HCT116 (cell line): ENCODE measurements at regions not wholly inside any gene's neighbourhood (a gene's known extent, or its start where the extent isn't known, plus 50 kb on each side); places are given as distances from the start of the nearest gene placed in this dataset.

Experiments
- ATAC-seq: fragments of 200-7000 bp; cut with Tn5 transposase; 2 replicates; pipeline ENCODE4 v1.9.1; 2020; ENCODE audit warnings: mild to moderate bottlenecking, moderate library complexity
- BruUV-seq: library from RNA; stranded (reverse); fragments of 400-500 nt; replicated peaks from 2 replicates; lab custom pipeline; 2021; lab: Mats Ljungman, UMichigan
- CTCF ChIA-PET: fragments of 300-600 bp; sonication (Branson Sonifier 250); formaldehyde crosslinking; loops from one replicate; lab custom pipeline; 2021; ENCODE audit warnings: antibody characterized with exemption; lab: Charles Lee
- POLR2A ChIA-PET: fragments of 300-600, 350-600 bp; sonication (Branson Sonifier 250); formaldehyde crosslinking; loops from one replicate; lab custom pipeline; 2021; ENCODE audit warnings: antibody characterized with exemption; lab: Charles Lee
- RAD21 ChIA-PET, 2 experiments: fragments of 300-600 bp; sonication (Branson Sonifier 250); formaldehyde crosslinking; loops; one replicate each; lab custom pipeline; 2023; ENCODE audit warnings: low total read pairs in 2 of 2; ENCODE audit not compliant: uncharacterized antibody in 2 of 2, unreplicated experiment in 2 of 2, low non-redundant PET in 1 of 2; lab: Charles Lee
- DNase-seq: peaks from one replicate; pipeline ENCODE4 v3.0.0-alpha.2; 2010; ENCODE audit warnings: low read depth, low spot score
- H2AFZ ChIP-seq: fragments of 200-600 bp; shearing (Covaris generic), sonication (generic); 2 replicates; pipeline ENCODE4 v1.6.1; 2017; ENCODE audit warnings: low read depth, mixed run types, mixed read lengths, antibody characterized with exemption, low read length; ENCODE audit not compliant: poor library complexity, severe bottlenecking
- H3K27ac ChIP-seq: 2 replicates; pipeline ENCODE4 v1.5.1; 2012; ENCODE audit warnings: low read depth, low read length
- H3K27me3 ChIP-seq: fragments of 200-600 bp; sonication (generic); 2 replicates; pipeline ENCODE4 v1.6.1; 2016; ENCODE audit warnings: mixed run types, low read length, mixed read lengths; ENCODE audit not compliant: insufficient read depth
- H3K36me3 ChIP-seq, 2 experiments: fragments of 200-500 bp in 1 of 2; fragments of 200-600 bp in 1 of 2; sonication (Bioruptor generic) in 1 of 2; sonication (generic) in 1 of 2; 2 replicates each; pipeline versions ENCODE4 v1.5.1 to v1.6.1; 2014 to 2016; ENCODE audit warnings: low read length in 2 of 2, inconsistent platforms in 1 of 2, mixed read lengths in 1 of 2, mixed run types in 1 of 2; ENCODE audit not compliant: insufficient read depth in 2 of 2, control insufficient read depth in 1 of 2
- H3K4me1 ChIP-seq, 2 experiments: fragments of 200-600 bp in 1 of 2; sonication (generic) in 1 of 2; 2 replicates each; pipeline versions ENCODE4 v1.5.1 to v1.6.1; 2012 to 2017; ENCODE audit warnings: low read length in 2 of 2, inconsistent platforms in 1 of 2, mild to moderate bottlenecking in 1 of 2, mixed read lengths in 1 of 2, mixed run types in 1 of 2, moderate library complexity in 1 of 2; ENCODE audit not compliant: insufficient read depth in 2 of 2, control insufficient read depth in 1 of 2
- H3K4me2 ChIP-seq: fragments of 200-600 bp; sonication (generic); 2 replicates; pipeline ENCODE4 v1.6.1; 2017; ENCODE audit warnings: mixed run types, low read length, mixed read lengths
- H3K4me3 ChIP-seq, 2 experiments: fragments of 200-600 bp in 1 of 2; sonication (generic) in 1 of 2; replicated peaks in 1 of 2; 2 replicates each; pipeline ENCODE4 v1.5.1; 2011 to 2016; ENCODE audit warnings: low read length in 2 of 2, control low read depth in 1 of 2, low read depth in 1 of 2, mild to moderate bottlenecking in 1 of 2, mixed read lengths in 1 of 2, mixed run types in 1 of 2
- H3K79me2 ChIP-seq: fragments of 200-600 bp; sonication (generic); 2 replicates; pipeline ENCODE4 v1.6.1; 2017; ENCODE audit warnings: mild to moderate bottlenecking, mixed run types, low read length, moderate library complexity, mixed read lengths; ENCODE audit not compliant: insufficient read depth
- H3K9ac ChIP-seq: fragments of 200-600 bp; sonication (generic); 2 replicates; pipeline ENCODE4 v1.6.1; 2016; ENCODE audit warnings: low read length, mixed read lengths
- H3K9me2 ChIP-seq: fragments of 200-600 bp; sonication (generic), shearing (Covaris generic); 2 replicates; pipeline ENCODE4 v1.6.1; 2017; ENCODE audit warnings: mixed run types, mild to moderate bottlenecking, moderate library complexity; ENCODE audit not compliant: insufficient read depth
- H3K9me3 ChIP-seq, 2 experiments: fragments of 200-500 bp in 1 of 2; fragments of 200-600 bp in 1 of 2; sonication (Bioruptor generic) in 1 of 2; sonication (generic) in 1 of 2; 2 replicates each; pipeline ENCODE4 v1.6.1; 2014 to 2017; ENCODE audit warnings: low read length in 2 of 2, mixed read lengths in 2 of 2, inconsistent platforms in 1 of 2, low read depth in 1 of 2, mild to moderate bottlenecking in 1 of 2, mixed run types in 1 of 2, moderate library complexity in 1 of 2; ENCODE audit not compliant: control insufficient read depth in 1 of 2, insufficient read depth in 1 of 2
- H4K20me1 ChIP-seq: fragments of 200-600 bp; sonication (generic), shearing (Covaris generic); 2 replicates; pipeline ENCODE4 v1.6.1; 2017; ENCODE audit warnings: mixed run types, mild to moderate bottlenecking, moderate library complexity; ENCODE audit not compliant: insufficient read depth
- CEBPB ChIP-seq: IDR thresholded peaks from 2 replicates; pipeline ENCODE4 v1.6.1; 2012; ENCODE audit warnings: low read depth
- EGR1 ChIP-seq: IDR thresholded peaks from 2 replicates; pipeline ENCODE4 v1.6.1; 2012; ENCODE audit warnings: low read depth
- ELF1 ChIP-seq: IDR thresholded peaks from 2 replicates; pipeline ENCODE4 v1.6.1; 2012; ENCODE audit warnings: low read depth, borderline replicate concordance
- EZH2phosphoT487 ChIP-seq: fragments of 200-600 bp; IDR thresholded peaks from 2 replicates; pipeline ENCODE4 v1.6.1; 2018; ENCODE audit warnings: antibody characterized with exemption, borderline replicate concordance
- FOSL1 ChIP-seq: IDR thresholded peaks from 2 replicates; pipeline ENCODE4 v1.6.1; 2012; ENCODE audit warnings: low read depth
- POLR2A ChIP-seq: IDR thresholded peaks from 2 replicates; pipeline ENCODE4 v1.7.0; 2011; ENCODE audit warnings: borderline replicate concordance; ENCODE audit not compliant: insufficient read depth, insufficient read length; ENCODE audit errors: extremely low read depth
- REST ChIP-seq: IDR thresholded peaks from 2 replicates; pipeline ENCODE4 v1.6.1; 2012; ENCODE audit warnings: low read depth
- SP1 ChIP-seq: IDR thresholded peaks from 2 replicates; pipeline ENCODE4 v1.6.1; 2012; ENCODE audit warnings: low read depth
- TCF7L2 ChIP-seq: IDR thresholded peaks from 2 replicates; pipeline ENCODE4 v1.7.0; 2011; ENCODE audit warnings: borderline replicate concordance, inconsistent platforms; ENCODE audit not compliant: insufficient read depth, insufficient read length; ENCODE audit errors: extremely low read depth
- YY1 ChIP-seq: IDR thresholded peaks from 2 replicates; pipeline ENCODE4 v1.6.1; 2011; ENCODE audit warnings: low read length, low read depth, moderate library complexity, mild to moderate bottlenecking; ENCODE audit not compliant: insufficient replicate concordance; ENCODE audit errors: extremely low read depth
- ZFX ChIP-seq: fragments of 450-650 bp; IDR thresholded peaks from 2 replicates; pipeline ENCODE4 v1.6.1; 2017
- ZNF274 ChIP-seq: fragments of 200-500 bp; sonication (Bioruptor generic); IDR thresholded peaks from 2 replicates; pipeline ENCODE4 v1.6.1; 2014; ENCODE audit warnings: mild to moderate bottlenecking, low read depth, low read length, inconsistent platforms
- intact Hi-C: fragments of 100-400 bp; cut with micrococcal nuclease; formaldehyde crosslinking; loops from 2 replicates; pipeline ENCODE4 v1.10.0; 2022
- TF ChIP-seq, protein P1 (sequence below), 3 experiments: fragments of 200-600 bp in 1 of 3; sonication (generic) in 1 of 3; IDR thresholded peaks in 2 of 3; conservative IDR thresholded peaks in 1 of 3; 2 replicates each; pipeline ENCODE4 v1.5.1; 2012 to 2017; ENCODE audit warnings: low read depth in 2 of 3, low read length in 2 of 3, antibody characterized with exemption in 1 of 3, borderline replicate concordance in 1 of 3, control low read depth in 1 of 3, mild to moderate bottlenecking in 1 of 3, mixed read lengths in 1 of 3, mixed run types in 1 of 3, moderate library complexity in 1 of 3; ENCODE audit not compliant: insufficient read depth in 1 of 3

DNA sequence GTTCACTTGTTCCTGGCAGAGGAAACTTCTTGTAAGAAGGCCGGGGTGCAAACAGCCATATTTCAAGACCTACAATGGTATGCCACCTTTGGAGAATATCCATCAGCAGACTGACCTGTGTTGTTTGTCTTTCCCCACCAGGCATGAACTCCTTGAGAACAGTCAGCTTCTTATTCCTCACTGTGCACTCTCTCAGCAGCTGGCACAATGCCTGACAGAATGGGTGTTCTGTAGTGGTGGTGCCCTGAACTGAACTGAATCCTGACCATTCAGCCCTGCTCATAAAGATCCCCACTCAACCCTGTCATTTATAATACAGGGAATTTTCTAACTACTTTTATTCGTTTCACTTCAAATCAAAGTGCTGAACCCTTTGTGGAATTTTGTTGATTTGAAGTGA is 206.9 kb downstream of the COX7C start:
- H3K9me3 ChIP-seq = no peaks in the 10 kb centered on the region
- DNase-seq (no peak), ATAC-seq (no peak)
- H3K27me3 ChIP-seq = no peaks in the 10 kb centered on the region
- POLR2A ChIA-PET = no interaction called here
- no peaks in the 10 kb centered on the region for H3K4me1 ChIP-seq
- no peak overlapping the region for H3K27ac ChIP-seq
- no peak overlapping the region for H3K4me3 ChIP-seq
- CTCF ChIA-PET = no interaction called here
- H3K9me2 ChIP-seq = no peaks in the 10 kb centered on the region
- BruUV-seq = no TSS peak
- H2AFZ ChIP-seq = no peak overlapping the region
- RAD21 ChIA-PET = no interaction called here
- no peaks in the 10 kb centered on the region for H4K20me1 ChIP-seq
- no peaks in the 10 kb centered on the region for H3K36me3 ChIP-seq
- TF ChIP-seq FOSL1 = no peak
- H3K79me2 ChIP-seq = no peaks in the 10 kb centered on the region
- intact Hi-C loops = no loop called here
- no peak overlapping the region for H3K9ac ChIP-seq
- no peak overlapping the region for H3K4me2 ChIP-seq

DNA sequence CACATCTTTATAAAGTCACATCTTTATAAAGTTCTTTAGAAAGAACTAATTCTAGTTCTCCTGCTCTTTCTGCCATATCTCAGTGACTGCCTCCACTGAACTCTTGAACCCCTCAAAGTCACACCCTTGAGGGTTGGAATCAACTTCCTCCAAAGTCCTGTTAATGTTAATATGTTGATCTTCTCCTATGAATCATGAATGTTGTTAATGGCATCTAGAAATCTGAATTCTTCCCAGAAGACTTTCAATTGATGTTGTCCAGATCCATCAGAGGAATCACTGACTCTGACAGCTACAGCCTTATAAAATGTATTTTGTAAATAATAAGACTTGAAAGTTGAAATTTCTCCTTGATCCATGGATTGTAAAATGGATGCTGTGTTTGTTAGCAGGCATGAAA is 213.4 kb downstream of the COX7C start:
- ChIA-PET POLR2A (no interaction called here), CTCF (no interaction called here), RAD21 (no interaction called here)
- no peaks in the 10 kb centered on the region for H3K27me3 ChIP-seq
- H3K4me3 ChIP-seq = no peak overlapping the region
- intact Hi-C loops = no loop called here
- H3K36me3 ChIP-seq = no peaks in the 10 kb centered on the region
- no peaks in the 10 kb centered on the region for H3K79me2 ChIP-seq
- ATAC-seq (no peak), DNase-seq (no peak)
- no peak overlapping the region for H3K27ac ChIP-seq
- TF ChIP-seq ELF1 (no peak), EGR1 (no peak), ZFX (no peak), ZNF274 (no peak), EZH2phosphoT487 (no peak), TCF7L2 (no peak), REST (no peak), SP1 (no peak), POLR2A (no peak), CEBPB (no peak), YY1 (no peak)
- TF ChIP-seq, protein P1, sequence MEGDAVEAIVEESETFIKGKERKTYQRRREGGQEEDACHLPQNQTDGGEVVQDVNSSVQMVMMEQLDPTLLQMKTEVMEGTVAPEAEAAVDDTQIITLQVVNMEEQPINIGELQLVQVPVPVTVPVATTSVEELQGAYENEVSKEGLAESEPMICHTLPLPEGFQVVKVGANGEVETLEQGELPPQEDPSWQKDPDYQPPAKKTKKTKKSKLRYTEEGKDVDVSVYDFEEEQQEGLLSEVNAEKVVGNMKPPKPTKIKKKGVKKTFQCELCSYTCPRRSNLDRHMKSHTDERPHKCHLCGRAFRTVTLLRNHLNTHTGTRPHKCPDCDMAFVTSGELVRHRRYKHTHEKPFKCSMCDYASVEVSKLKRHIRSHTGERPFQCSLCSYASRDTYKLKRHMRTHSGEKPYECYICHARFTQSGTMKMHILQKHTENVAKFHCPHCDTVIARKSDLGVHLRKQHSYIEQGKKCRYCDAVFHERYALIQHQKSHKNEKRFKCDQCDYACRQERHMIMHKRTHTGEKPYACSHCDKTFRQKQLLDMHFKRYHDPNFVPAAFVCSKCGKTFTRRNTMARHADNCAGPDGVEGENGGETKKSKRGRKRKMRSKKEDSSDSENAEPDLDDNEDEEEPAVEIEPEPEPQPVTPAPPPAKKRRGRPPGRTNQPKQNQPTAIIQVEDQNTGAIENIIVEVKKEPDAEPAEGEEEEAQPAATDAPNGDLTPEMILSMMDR (IDR thresholded peaks at IDR 0.05 in 2 of 3, conservative IDR thresholded peaks at IDR 0.05 in 1 of 3; ENCODE audit: borderline replicate concordance in 1 of 3, insufficient read depth in 1 of 3, low read depth in 2 of 3, low read length in 2 of 3) = no peak
- no peaks in the 10 kb centered on the region for H3K9me2 ChIP-seq
- H3K4me2 ChIP-seq = no peak overlapping the region
- H4K20me1 ChIP-seq = no peaks in the 10 kb centered on the region
- H3K9ac ChIP-seq = no peak overlapping the region
- no peak overlapping the region for H2AFZ ChIP-seq
- BruUV-seq = no TSS peak
- no peaks in the 10 kb centered on the region for H3K9me3 ChIP-seq
- H3K4me1 ChIP-seq = no peaks in the 10 kb centered on the region
